HG02981 (cell line): ENCODE measurements at regions not wholly inside any gene's neighbourhood (a gene's known extent, or its start where the extent isn't known, plus 50 kb on each side); places are given as distances from the start of the nearest gene placed in this dataset.
"Not testable (repeated sequence)": the region's sequence is repeated elsewhere in the genome, so short reads cannot be mapped to it uniquely, and the experiment has no call there.

Experiments used
- ATAC-seq: cut with Tn5 transposase; IDR thresholded peaks from one replicate; pipeline ENCODE4 v1.9.1; 2021; ENCODE audit warnings: mild to moderate bottlenecking, moderate library complexity; ENCODE audit not compliant: unreplicated experiment

- no peak for ATAC-seq
Measured at GRCh38 chr2:8121022-8121825, 560.6 kb upstream of the ID2 start.

GRCh38 chr2:8121826-8122513 lies 559.9 kb upstream of the ID2 start:
- ATAC-seq, result no peak

- no peak for ATAC-seq
Measured at GRCh38 chr2:8122520-8122919, 559.3 kb upstream of the ID2 start.

GRCh38 chr2:8123464-8123863 lies 558.4 kb upstream of the ID2 start:
- no peak for ATAC-seq

GRCh38 chr2:8125741-8126711 lies 555.8 kb upstream of the ID2 start:
- no peak for ATAC-seq

- ATAC-seq, result no peak
Measured at GRCh38 chr2:8126783-8127182, 555.1 kb upstream of the ID2 start.

- ATAC-seq, result not testable (repeated sequence)
Measured at GRCh38 chr2:8131423-8131822, 550.4 kb upstream of the ID2 start.

- ATAC-seq, result no peak
Measured at GRCh38 chr2:8132351-8132831, 549.5 kb upstream of the ID2 start.

- no peak for ATAC-seq
Measured at GRCh38 chr2:8132879-8133278, 549.0 kb upstream of the ID2 start.

- ATAC-seq, result no peak
Measured at GRCh38 chr2:8133363-8133762, 548.5 kb upstream of the ID2 start.

- no peak for ATAC-seq
Measured at GRCh38 chr2:8133913-8134472, 547.9 kb upstream of the ID2 start.

- no peak for ATAC-seq
Measured at GRCh38 chr2:8134473-8134932, 547.4 kb upstream of the ID2 start.

- no peak for ATAC-seq
Measured at GRCh38 chr2:8134985-8135682, 546.7 kb upstream of the ID2 start.

GRCh38 chr2:8137801-8138200 lies 544.1 kb upstream of the ID2 start:
- ATAC-seq, result no peak

- ATAC-seq, result no peak
Measured at GRCh38 chr2:8138525-8138922, 543.3 kb upstream of the ID2 start.

GRCh38 chr2:8138923-8139667 lies 542.8 kb upstream of the ID2 start:
- no peak for ATAC-seq

- no peak for ATAC-seq
Measured at GRCh38 chr2:8139668-8140200, 542.1 kb upstream of the ID2 start.

GRCh38 chr2:8141079-8141707 lies 540.7 kb upstream of the ID2 start:
- no peak for ATAC-seq

- ATAC-seq, result no peak
Measured at GRCh38 chr2:8141780-8142179, 540.1 kb upstream of the ID2 start.
